Choroid plexus epithelial cell (primary cell): ENCODE measurements at regions not wholly inside any gene's neighbourhood (a gene's known extent, or its start where the extent isn't known, plus 50 kb on each side); places are given as distances from the start of the nearest gene placed in this dataset.

Experiments used
- DNase-seq: peaks from one replicate; pipeline ENCODE4 v3.0.0-alpha.2; 2010; ENCODE audit warnings: low read depth
- H3K4me3 ChIP-seq: 2 replicates; pipeline ENCODE4 v1.5.1; 2011; ENCODE audit warnings: low read depth, mild to moderate bottlenecking, control low read depth, low read length, moderate library complexity
- CTCF ChIP-seq: conservative IDR thresholded peaks from 2 replicates; pipeline ENCODE4 v1.5.1; 2011; ENCODE audit warnings: low read depth, mild to moderate bottlenecking, control low read depth, inconsistent platforms, low read length, moderate library complexity

- H3K4me3 ChIP-seq = no peak overlapping the region
- no peak for TF ChIP-seq CTCF
- DNase-seq = peak; percentile 74
These were observed 175.0 kb downstream of the OPA1 start for GRCh38 chr3:193768070-193768394.

GRCh38 chr3:193769437-193769836 lies 176.4 kb downstream of the OPA1 start:
- no peak overlapping the region for H3K4me3 ChIP-seq
- TF ChIP-seq CTCF = no peak
- no peak for DNase-seq

- TF ChIP-seq CTCF = no peak
- no peak for DNase-seq
- H3K4me3 ChIP-seq = no peak overlapping the region
These were observed 178.1 kb downstream of the OPA1 start for GRCh38 chr3:193771011-193771652.

- no peak for DNase-seq
- no peak overlapping the region for H3K4me3 ChIP-seq
- TF ChIP-seq CTCF = no peak
These were observed 178.8 kb downstream of the OPA1 start for GRCh38 chr3:193771653-193772421.

GRCh38 chr3:193772422-193772763 lies 179.4 kb downstream of the OPA1 start:
- H3K4me3 ChIP-seq = no peak overlapping the region
- no peak for TF ChIP-seq CTCF
- no peak for DNase-seq

- TF ChIP-seq CTCF = no peak
- DNase-seq = no peak
- no peak overlapping the region for H3K4me3 ChIP-seq
These were observed 180.5 kb downstream of the OPA1 start for GRCh38 chr3:193773266-193774220.
